H1 (cell line): ENCODE measurements at regions not wholly inside any gene's neighbourhood (a gene's known extent, or its start where the extent isn't known, plus 50 kb on each side); places are given as distances from the start of the nearest gene placed in this dataset.

Source experiments
- CTCF ChIA-PET: fragments of 300-600 bp; sonication (Branson Sonifier 250); formaldehyde crosslinking; loops from one replicate; lab custom pipeline; 2021; ENCODE audit not compliant: partially characterized antibody; lab: Charles Lee
- POLR2A ChIA-PET: fragments of 300-600 bp; sonication (Branson Sonifier 250); formaldehyde crosslinking; loops from one replicate; lab custom pipeline; 2021; ENCODE audit warnings: inconsistent platforms; ENCODE audit not compliant: partially characterized antibody; lab: Charles Lee
- DNase-seq, 2 experiments: peaks; one replicate each; pipeline versions ENCODE4 v3.0.0 to v3.0.0-alpha.2; 2010 to 2022; ENCODE audit warnings: low spot score in 2 of 2, low read depth in 1 of 2, mixed read lengths in 1 of 2
- FAIRE-seq: peaks from 2 replicates; lab custom pipeline; 2011; peaks lifted over from hg19 to GRCh38; lab: Jason Lieb, UNC
- H2AFZ ChIP-seq: 2 replicates; pipeline ENCODE4 v1.8.1; 2012; ENCODE audit warnings: low read length, inconsistent platforms
- H2AK5ac ChIP-seq: 2 replicates; pipeline ENCODE4 v1.6.1; 2013; ENCODE audit warnings: low read depth, low read length
- H2BK120ac ChIP-seq: replicated peaks from 2 replicates; pipeline ENCODE3; 2013; ENCODE audit warnings: low read depth, low read length, inconsistent platforms
- H2BK12ac ChIP-seq: 2 replicates; pipeline ENCODE4 v1.6.1; 2013; ENCODE audit warnings: low read depth, low read length
- H2BK15ac ChIP-seq: 2 replicates; pipeline ENCODE4 v1.6.1; 2013; ENCODE audit warnings: low read length
- H2BK20ac ChIP-seq: 2 replicates; pipeline ENCODE4 v1.6.1; 2013; ENCODE audit warnings: low read length
- H2BK5ac ChIP-seq: 2 replicates; pipeline ENCODE4 v1.6.1; 2013; ENCODE audit warnings: low read depth, low read length
- H3K14ac ChIP-seq: 2 replicates; pipeline ENCODE4 v1.6.1; 2013; ENCODE audit warnings: inconsistent platforms; ENCODE audit not compliant: insufficient read length
- H3K18ac ChIP-seq: 2 replicates; pipeline ENCODE4 v1.6.1; 2013; ENCODE audit warnings: low read length; ENCODE audit errors: extremely low read depth
- H3K23ac ChIP-seq: 2 replicates; pipeline ENCODE4 v1.6.1; 2013; ENCODE audit warnings: inconsistent platforms; ENCODE audit not compliant: insufficient read length
- H3K23me2 ChIP-seq: 2 replicates; pipeline ENCODE4 v1.6.1; 2013; ENCODE audit warnings: low read depth, low read length
- H3K27ac ChIP-seq: 2 replicates; pipeline ENCODE4 v1.6.1; 2011; ENCODE audit warnings: low read depth, low read length, inconsistent platforms
- H3K27me3 ChIP-seq, 4 experiments: replicated peaks in 1 of 4; 1 replicate in 1 of 4; 2 replicates in 3 of 4; pipeline versions ENCODE4 v1.6.1 to v1.8.1; 2011 to 2013; ENCODE audit warnings: low read length in 3 of 4, mild to moderate bottlenecking in 3 of 4, inconsistent platforms in 2 of 4, mixed read lengths in 2 of 4, moderate library complexity in 1 of 4; ENCODE audit not compliant: control insufficient read depth in 3 of 4, insufficient read depth in 3 of 4; ENCODE audit errors: extremely low read depth in 1 of 4
- H3K36me3 ChIP-seq, 4 experiments: 2 replicates each; pipeline versions ENCODE4 v1.6.1 to v1.8.1; 2011 to 2013; ENCODE audit warnings: mild to moderate bottlenecking in 4 of 4, low read length in 3 of 4, moderate library complexity in 2 of 4, control low read depth in 1 of 4, inconsistent platforms in 1 of 4; ENCODE audit not compliant: insufficient read depth in 4 of 4, control insufficient read depth in 2 of 4
- H3K4ac ChIP-seq: replicated peaks from 2 replicates; pipeline ENCODE3; 2013; ENCODE audit warnings: low read length, low read depth, mixed read lengths, inconsistent platforms; ENCODE audit not compliant: insufficient read length
- H3K4me1 ChIP-seq, 4 experiments: replicated peaks in 1 of 4; 1 replicate in 1 of 4; 2 replicates in 3 of 4; pipeline versions ENCODE4 v1.6.1 to v1.8.1; 2011 to 2013; ENCODE audit warnings: low read length in 3 of 4, inconsistent platforms in 2 of 4, mixed read lengths in 1 of 4; ENCODE audit not compliant: insufficient read depth in 4 of 4, control insufficient read depth in 3 of 4
- H3K4me2 ChIP-seq, 2 experiments: 2 replicates each; pipeline versions ENCODE4 v1.6.1 to v1.8.1; 2011 to 2013; ENCODE audit warnings: low read depth in 2 of 2, low read length in 2 of 2, control low read depth in 1 of 2, inconsistent platforms in 1 of 2, mild to moderate bottlenecking in 1 of 2; ENCODE audit not compliant: insufficient read depth in 1 of 2
- H3K4me3 ChIP-seq, 4 experiments: fragments of 200-600, 300-600 bp in 1 of 4; sonication (generic), shearing (Covaris generic), sonication (Bioruptor Twin) in 1 of 4; 2 replicates each; pipeline versions ENCODE4 v1.5.1 to v1.8.1; 2011 to 2016; ENCODE audit warnings: low read length in 4 of 4, low read depth in 3 of 4, control low read depth in 2 of 4, inconsistent platforms in 2 of 4, mild to moderate bottlenecking in 2 of 4, mixed read lengths in 1 of 4, moderate library complexity in 1 of 4; ENCODE audit not compliant: insufficient read depth in 2 of 4; ENCODE audit errors: extremely low read depth in 1 of 4
- H3K56ac ChIP-seq: replicated peaks from 2 replicates; pipeline ENCODE3; 2013; ENCODE audit warnings: low read depth, mild to moderate bottlenecking, mixed read lengths, low read length, inconsistent platforms; ENCODE audit not compliant: insufficient read length
- H3K79me1 ChIP-seq: 2 replicates; pipeline ENCODE4 v1.6.1; 2013; ENCODE audit warnings: low read depth, low read length, control low read depth
- H3K79me2 ChIP-seq, 2 experiments: 2 replicates each; pipeline versions ENCODE4 v1.6.1 to v1.8.1; 2012 to 2013; ENCODE audit warnings: low read length in 2 of 2, mild to moderate bottlenecking in 2 of 2, inconsistent platforms in 1 of 2; ENCODE audit not compliant: insufficient read depth in 2 of 2, control insufficient read depth in 1 of 2
- H3K9ac ChIP-seq, 4 experiments: replicated peaks in 1 of 4; 1 replicate in 1 of 4; 2 replicates in 3 of 4; pipeline versions ENCODE4 v1.6.1 to v1.8.1; 2011 to 2013; ENCODE audit warnings: low read depth in 3 of 4, low read length in 3 of 4, control low read depth in 2 of 4, mild to moderate bottlenecking in 2 of 4, moderate library complexity in 2 of 4, inconsistent platforms in 1 of 4; ENCODE audit errors: extremely low read depth in 1 of 4
- H3K9me3 ChIP-seq, 2 experiments: 2 replicates each; pipeline versions ENCODE4 v1.6.1 to v1.8.1; 2012 to 2013; ENCODE audit warnings: mild to moderate bottlenecking in 2 of 2, moderate library complexity in 2 of 2, control low read depth in 1 of 2, inconsistent platforms in 1 of 2, low read depth in 1 of 2, low read length in 1 of 2, mixed read lengths in 1 of 2; ENCODE audit not compliant: insufficient read depth in 2 of 2
- H4K20me1 ChIP-seq, 2 experiments: replicated peaks in 1 of 2; 2 replicates each; pipeline versions ENCODE3 to v1.8.1; 2011 to 2013; ENCODE audit warnings: inconsistent platforms in 2 of 2, low read length in 2 of 2, mild to moderate bottlenecking in 1 of 2; ENCODE audit not compliant: insufficient read depth in 2 of 2, control insufficient read depth in 1 of 2
- H4K5ac ChIP-seq: 2 replicates; pipeline ENCODE4 v1.6.1; 2013; ENCODE audit warnings: low read length, low read depth, mixed read lengths, inconsistent platforms; ENCODE audit not compliant: insufficient read length
- H4K8ac ChIP-seq: 2 replicates; pipeline ENCODE4 v1.8.0; 2013; ENCODE audit warnings: mild to moderate bottlenecking, moderate library complexity, low read length, inconsistent platforms; ENCODE audit not compliant: insufficient read depth; ENCODE audit errors: extremely low read depth
- H4K91ac ChIP-seq: replicated peaks from 2 replicates; pipeline ENCODE3; 2013; ENCODE audit warnings: low read length, mixed read lengths, inconsistent platforms; ENCODE audit not compliant: insufficient read length
- KDM5A ChIP-seq: fragments of 200-600 bp; IDR thresholded peaks from 2 replicates; pipeline ENCODE4 v1.7.1; 2012; ENCODE audit warnings: mild to moderate bottlenecking, low read length, inconsistent platforms, mixed read lengths
- POU5F1 ChIP-seq: IDR thresholded peaks from 2 replicates; pipeline ENCODE4 v1.6.1; 2011; ENCODE audit warnings: low read depth, mild to moderate bottlenecking, low read length, moderate library complexity
- TBP ChIP-seq: IDR thresholded peaks from 2 replicates; pipeline ENCODE4 v1.6.1; 2011; ENCODE audit warnings: low read depth, low read length, improper control_type of control experiment
- whole genome bisulfite sequencing, 2 experiments: shearing (Covaris generic) in 1 of 2; methylation state at CpG; one replicate each; pipeline versions ENCODE4 v1.1.6 to v1.1.7; 2013 to 2015; ENCODE audit warnings: low lambda C conversion rate in 2 of 2, mixed read lengths in 2 of 2, inconsistent platforms in 1 of 2, low coverage in 1 of 2, missing lambda C conversion rate in 1 of 2; ENCODE audit not compliant: insufficient replicate concordance in 2 of 2, insufficient coverage in 1 of 2, insufficient read length in 1 of 2; ENCODE audit errors: extremely low coverage in 1 of 2, missing lambda C conversion rate in 1 of 2; 5-methylcytosine and 5-hydroxymethylcytosine counted together

DNA sequence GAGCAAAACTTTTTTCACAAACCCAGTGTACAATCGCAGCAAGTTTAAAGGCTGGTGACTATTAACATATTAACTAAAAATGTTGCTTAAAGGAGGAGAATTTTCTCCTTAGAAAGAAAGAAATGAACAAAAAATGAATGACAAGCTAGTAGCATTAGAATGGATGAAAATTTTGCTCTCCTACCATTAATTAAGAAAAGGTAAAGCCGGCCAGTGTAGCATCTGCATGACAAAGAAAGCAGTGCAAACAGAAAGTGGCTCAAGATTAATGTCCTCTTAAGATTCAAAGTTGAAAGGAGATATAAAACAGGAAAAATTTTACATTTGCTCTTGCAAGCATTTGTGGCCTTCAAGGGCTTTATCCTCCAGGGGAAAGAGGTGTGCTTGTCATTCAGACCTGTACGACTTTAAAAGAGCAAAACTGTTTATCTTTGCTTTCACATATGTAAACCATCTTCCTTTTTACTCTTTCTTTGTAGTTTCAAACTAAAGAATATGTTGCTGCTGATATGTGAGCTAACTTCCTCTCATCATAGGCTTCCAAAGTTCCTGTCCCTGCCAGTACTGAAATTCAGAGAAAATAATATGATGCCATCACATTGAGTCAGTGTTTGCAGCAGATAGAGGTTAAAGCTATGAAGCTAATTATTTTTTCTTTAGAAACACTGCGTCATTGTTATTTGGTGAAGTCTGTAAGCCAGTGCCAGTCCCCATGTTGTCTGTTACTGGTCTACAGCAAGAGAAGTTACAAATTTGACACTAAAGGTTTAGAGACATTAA is 439.1 kb upstream of the GRM7 start:
- H3K9ac ChIP-seq = no peak overlapping the region
- no peak overlapping the region for H2BK20ac ChIP-seq
- no peaks in the 10 kb centered on the region for H4K20me1 ChIP-seq
- peaks cover 0 to 4% (median 0%) of the 10 kb centered on the region in 4 experiments; a peak in 1 of 7 replicates for H3K4me1 ChIP-seq
- no peaks in the 10 kb centered on the region for H3K79me1 ChIP-seq
- H3K4me3 ChIP-seq = no peak overlapping the region
- FAIRE-seq = no peak
- CTCF ChIA-PET = interaction anchor here (0.6 kb wide), 1 partner anchor 230 kb away, joined by 3 read pairs; no protein-coding TSS in a partner anchor
- H2BK15ac ChIP-seq = no peak overlapping the region
- H3K23ac ChIP-seq = no peak overlapping the region
- no peak overlapping the region for H3K4me2 ChIP-seq
- no peak overlapping the region for H3K27ac ChIP-seq
- POLR2A ChIA-PET = no interaction called here
- no peaks in the 10 kb centered on the region for H3K27me3 ChIP-seq
- no peak overlapping the region for H2AFZ ChIP-seq
- no peak overlapping the region for H2BK5ac ChIP-seq
- H3K18ac ChIP-seq = no peak overlapping the region
- H3K36me3 ChIP-seq = no peaks in the 10 kb centered on the region
- no peak overlapping the region for H4K5ac ChIP-seq
- no peak overlapping the region for H3K56ac ChIP-seq
- H2BK12ac ChIP-seq = no peak overlapping the region
- TF ChIP-seq TBP = no peak
- TF ChIP-seq KDM5A = no peak
- TF ChIP-seq POU5F1 = 0 out of 2 replicates have a peak, but pooled peaks have one; percentile 50
- TF ChIP-seq, all 59 proteins: peak for 1
- 69% methylated on average over 4 of the region's 4 CpGs; no CpG with 5 or more reads in 1 of the 2 experiments for WGBS, 2 experiments
- DNase-seq = no peak
- H2AK5ac ChIP-seq = no peak overlapping the region
- no peaks in the 10 kb centered on the region for H3K79me2 ChIP-seq
- no peak overlapping the region for H4K91ac ChIP-seq
- H3K14ac ChIP-seq = no peak overlapping the region
- no peak overlapping the region for H3K4ac ChIP-seq
- no peaks in the 10 kb centered on the region for H3K23me2 ChIP-seq
- H4K8ac ChIP-seq = no peak overlapping the region
- H3K9me3 ChIP-seq = peaks cover 23 to 27% of the 10 kb centered on the region in 2 experiments; a peak in 3 of 4 replicates
- H2BK120ac ChIP-seq = no peak overlapping the region
